HepG2 (cell line): ENCODE measurements at regions not wholly inside any gene's neighbourhood (a gene's known extent, or its start where the extent isn't known, plus 50 kb on each side); places are given as distances from the start of the nearest gene placed in this dataset.

Source experiments
- ATAC-seq: fragments of 200-7000 bp; cut with Tn5 transposase; 3 replicates; pipeline ENCODE4 v1.9.1; 2020; ENCODE audit warnings: mild to moderate bottlenecking, moderate library complexity
- BruUV-seq: library from RNA; stranded (reverse); fragments of 400-500 nt; replicated peaks from 2 replicates; lab custom pipeline; 2021; lab: Mats Ljungman, UMichigan
- CTCF ChIA-PET: fragments of 300-600 bp; formaldehyde crosslinking; extraction: SDS; loops from one replicate; lab custom pipeline; 2021; ENCODE audit warnings: low total read pairs, inconsistent platforms, low intra/inter-chr PET ratio; lab: Yijun Ruan, JAX
- POLR2A ChIA-PET: fragments of 350-600 bp; sonication (Branson Sonifier 250); formaldehyde crosslinking; loops from one replicate; lab custom pipeline; 2020; ENCODE audit warnings: antibody characterized with exemption, inconsistent platforms; lab: Yijun Ruan, JAX
- DNase-seq: peaks from one replicate; pipeline ENCODE4 v3.0.0-alpha.2; 2015; ENCODE audit warnings: low spot score
- FAIRE-seq: peaks from 3 replicates; lab custom pipeline; 2011; peaks lifted over from hg19 to GRCh38; lab: Jason Lieb, UNC
- H2AFZ ChIP-seq: one replicate; pipeline ENCODE4 v1.6.1; 2011; ENCODE audit warnings: low read length, inconsistent platforms
- H3K27ac ChIP-seq: fragments of 300-600 bp; 3 replicates; pipeline ENCODE4 v1.8.0; 2011; ENCODE audit warnings: mixed run types, mild to moderate bottlenecking, mixed read lengths, low read length, inconsistent platforms; ENCODE audit not compliant: insufficient read depth; ENCODE audit errors: extremely low read length
- H3K27me3 ChIP-seq, 2 experiments: fragments of 200-600 bp in 1 of 2; 2 replicates in 1 of 2; 3 replicates in 1 of 2; pipeline versions ENCODE4 v1.6.0 to v1.8.0; 2011; ENCODE audit warnings: low read length in 2 of 2, mild to moderate bottlenecking in 2 of 2, moderate library complexity in 2 of 2, inconsistent platforms in 1 of 2; ENCODE audit not compliant: insufficient read depth in 2 of 2, control insufficient read depth in 1 of 2
- H3K36me3 ChIP-seq, 2 experiments: fragments of 200-600 bp in 1 of 2; replicated peaks in 1 of 2; 2 replicates in 1 of 2; 3 replicates in 1 of 2; pipeline versions ENCODE4 v1.5.1 to v1.8.0; 2011; ENCODE audit warnings: low read length in 2 of 2, inconsistent platforms in 1 of 2; ENCODE audit not compliant: insufficient read depth in 2 of 2, control insufficient read depth in 1 of 2
- H3K4me1 ChIP-seq: 2 replicates; pipeline ENCODE4 v1.5.1; 2012; ENCODE audit warnings: low read length, inconsistent platforms; ENCODE audit not compliant: insufficient read depth
- H3K4me2 ChIP-seq: 2 replicates; pipeline ENCODE4 v1.6.0; 2011; ENCODE audit warnings: low read depth, low read length, inconsistent platforms
- H3K4me3 ChIP-seq, 3 experiments: fragments of 200-600 bp in 1 of 3; sonication (generic), shearing (Covaris generic) in 1 of 3; replicated peaks in 1 of 3; 2 replicates each; pipeline ENCODE4 v1.5.1; 2011 to 2016; ENCODE audit warnings: low read length in 3 of 3, inconsistent platforms in 2 of 3, low read depth in 2 of 3, mild to moderate bottlenecking in 2 of 3, control low read depth in 1 of 3, mixed read lengths in 1 of 3; ENCODE audit not compliant: insufficient read depth in 1 of 3
- H3K79me2 ChIP-seq: one replicate; pipeline ENCODE4 v1.6.1; 2011; ENCODE audit warnings: low read length, inconsistent platforms; ENCODE audit not compliant: insufficient read depth
- H3K9ac ChIP-seq: 2 replicates; pipeline ENCODE4 v1.6.0; 2011; ENCODE audit warnings: mild to moderate bottlenecking, low read depth, low read length, inconsistent platforms; ENCODE audit not compliant: insufficient read depth
- H3K9me3 ChIP-seq: 2 replicates; pipeline ENCODE4 v1.5.1; 2012; ENCODE audit warnings: mild to moderate bottlenecking, low read length
- H4K20me1 ChIP-seq: 2 replicates; pipeline ENCODE4 v1.6.0; 2011; ENCODE audit warnings: inconsistent platforms, mild to moderate bottlenecking, low read length, moderate library complexity; ENCODE audit not compliant: insufficient read depth
- HNF4A ChIP-seq: sonication (generic); formaldehyde crosslinking; IDR thresholded peaks from 2 replicates; pipeline ENCODE4 v1.4.0; 2020; ENCODE audit warnings: missing genetic modification reagents
- ISX ChIP-seq: sonication (generic); formaldehyde crosslinking; conservative IDR thresholded peaks from 2 replicates; pipeline ENCODE4 v1.5.0; 2020; ENCODE audit warnings: missing genetic modification reagents
- NFYB ChIP-seq: sonication (generic); formaldehyde crosslinking; IDR thresholded peaks from 2 replicates; pipeline ENCODE4 v1.4.0; 2020; ENCODE audit warnings: missing genetic modification reagents
- ONECUT2 ChIP-seq: sonication (generic); formaldehyde crosslinking; IDR thresholded peaks from 2 replicates; pipeline ENCODE4 v1.4.0; 2020; ENCODE audit warnings: missing genetic modification reagents
- POLR2A ChIP-seq, 2 experiments: IDR thresholded peaks; 2 replicates each; pipeline ENCODE4 v1.6.1; 2011; ENCODE audit warnings: low read depth in 2 of 2, low read length in 2 of 2, mild to moderate bottlenecking in 1 of 2, moderate library complexity in 1 of 2; ENCODE audit not compliant: insufficient read depth in 1 of 2
- POLR2AphosphoS5 ChIP-seq: IDR thresholded peaks from 2 replicates; pipeline ENCODE4 v1.6.1; 2012; ENCODE audit warnings: low read depth, low read length
- RCOR2 ChIP-seq: IDR thresholded peaks from 2 replicates; pipeline ENCODE4 v1.6.1; 2016; ENCODE audit warnings: missing biosample characterization, missing genetic modification reagents
- TSC22D2 ChIP-seq: sonication (generic); formaldehyde crosslinking; IDR thresholded peaks from 2 replicates; pipeline ENCODE4 v1.5.1; 2020; ENCODE audit warnings: missing genetic modification reagents, mild to moderate bottlenecking, borderline replicate concordance
- ZC3H4 ChIP-seq: sonication (generic); formaldehyde crosslinking; IDR thresholded peaks from 2 replicates; pipeline ENCODE4 v1.4.0; 2020; ENCODE audit warnings: missing genetic modification reagents, borderline replicate concordance
- ZNF678 ChIP-seq: sonication (generic); formaldehyde crosslinking; IDR thresholded peaks from 2 replicates; pipeline ENCODE4 v1.4.0; 2020; ENCODE audit warnings: mild to moderate bottlenecking, missing genetic modification reagents
- ZNF790 ChIP-seq: sonication (generic); formaldehyde crosslinking; IDR thresholded peaks from 2 replicates; pipeline ENCODE4 v1.8.0; 2022; ENCODE audit warnings: missing genetic modification reagents, mild to moderate bottlenecking, borderline replicate concordance
- WGBS: methylation state at CpG from one replicate; pipeline ENCODE4 v1.1.6; 2017; ENCODE audit warnings: low lambda C conversion rate; 5-methylcytosine and 5-hydroxymethylcytosine counted together
- in situ Hi-C: cut with HindIII; loops from 2 replicates; pipeline ENCODE4 v1.10.0; 2017; ENCODE audit warnings: low pct_unique_long_range_greater_than_20kb; ENCODE audit not compliant: extremely low pct_ligation_motif_present
- intact Hi-C: fragments of 100-400 bp; cut with micrococcal nuclease; formaldehyde crosslinking; loops from one replicate; pipeline ENCODE4 v1.10.0; 2022; ENCODE audit not compliant: unreplicated experiment
- TF ChIP-seq, protein P1 (sequence below): sonication (generic); formaldehyde crosslinking; IDR thresholded peaks from 2 replicates; pipeline ENCODE4 v1.5.1; 2020; ENCODE audit warnings: mild to moderate bottlenecking, missing genetic modification reagents, borderline replicate concordance
- TF ChIP-seq, protein P2 (sequence below): sonication (generic); formaldehyde crosslinking; IDR thresholded peaks from 2 replicates; pipeline ENCODE4 v1.4.0; 2020; ENCODE audit warnings: missing genetic modification reagents

DNA sequence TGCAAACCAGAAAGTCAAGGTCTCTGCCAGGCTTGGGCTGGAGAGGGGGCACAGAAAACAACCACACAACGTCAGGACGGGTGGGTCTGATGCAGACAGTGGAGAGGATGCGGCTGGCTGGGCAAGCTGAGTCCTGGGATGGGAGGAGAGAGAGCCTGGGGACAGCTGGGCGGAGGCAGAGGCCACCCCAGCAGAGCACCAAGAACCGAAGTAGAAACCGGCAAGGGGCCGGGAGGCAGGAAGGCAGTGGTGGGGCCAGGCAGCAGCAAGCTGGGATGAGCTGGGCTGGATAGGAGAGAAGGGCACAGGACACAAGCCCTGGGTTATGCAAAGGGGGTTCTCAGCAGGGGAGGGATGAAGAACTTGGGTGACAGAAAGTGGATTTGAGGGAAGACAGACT lies 188.2 kb downstream of the SHANK2 start:
- Histone ChIP-seq H3K27me3 (no peaks in the 10 kb centered on the region), H3K79me2 (no peaks in the 10 kb centered on the region), H3K9ac (no peak overlapping the region), H3K4me3 (no peak overlapping the region), H3K4me2 (no peak overlapping the region), H2AFZ (no peak overlapping the region), H3K36me3 (peaks cover 8 to 37% of the 10 kb centered on the region in 2 experiments; a peak in 4 of 5 replicates), H4K20me1 (peaks cover 6% of the 10 kb centered on the region), H3K27ac (no peak overlapping the region), H3K9me3 (no peaks in the 10 kb centered on the region), H3K4me1 (no peaks in the 10 kb centered on the region)
- intact Hi-C loops (no loop called here), in situ Hi-C loops (no loop called here)
- TF ChIP-seq ONECUT2 (CRISPR knock-in tag) (no peak), POLR2A (IDR thresholded peaks at IDR 0.05; ENCODE audit: insufficient read depth in 1 of 2, low read depth in 2 of 2, low read length in 2 of 2) (no peak), ZNF790 (CRISPR knock-in tag) (no peak), POLR2AphosphoS5 (no peak), ZC3H4 (CRISPR knock-in tag) (no peak), TSC22D2 (CRISPR knock-in tag) (no peak), ZNF678 (CRISPR knock-in tag) (no peak), RCOR2 (CRISPR knock-in tag) (no peak), NFYB (no peak), HNF4A (no peak), ISX (CRISPR knock-in tag) (no peak)
- TF ChIP-seq, protein P1, sequence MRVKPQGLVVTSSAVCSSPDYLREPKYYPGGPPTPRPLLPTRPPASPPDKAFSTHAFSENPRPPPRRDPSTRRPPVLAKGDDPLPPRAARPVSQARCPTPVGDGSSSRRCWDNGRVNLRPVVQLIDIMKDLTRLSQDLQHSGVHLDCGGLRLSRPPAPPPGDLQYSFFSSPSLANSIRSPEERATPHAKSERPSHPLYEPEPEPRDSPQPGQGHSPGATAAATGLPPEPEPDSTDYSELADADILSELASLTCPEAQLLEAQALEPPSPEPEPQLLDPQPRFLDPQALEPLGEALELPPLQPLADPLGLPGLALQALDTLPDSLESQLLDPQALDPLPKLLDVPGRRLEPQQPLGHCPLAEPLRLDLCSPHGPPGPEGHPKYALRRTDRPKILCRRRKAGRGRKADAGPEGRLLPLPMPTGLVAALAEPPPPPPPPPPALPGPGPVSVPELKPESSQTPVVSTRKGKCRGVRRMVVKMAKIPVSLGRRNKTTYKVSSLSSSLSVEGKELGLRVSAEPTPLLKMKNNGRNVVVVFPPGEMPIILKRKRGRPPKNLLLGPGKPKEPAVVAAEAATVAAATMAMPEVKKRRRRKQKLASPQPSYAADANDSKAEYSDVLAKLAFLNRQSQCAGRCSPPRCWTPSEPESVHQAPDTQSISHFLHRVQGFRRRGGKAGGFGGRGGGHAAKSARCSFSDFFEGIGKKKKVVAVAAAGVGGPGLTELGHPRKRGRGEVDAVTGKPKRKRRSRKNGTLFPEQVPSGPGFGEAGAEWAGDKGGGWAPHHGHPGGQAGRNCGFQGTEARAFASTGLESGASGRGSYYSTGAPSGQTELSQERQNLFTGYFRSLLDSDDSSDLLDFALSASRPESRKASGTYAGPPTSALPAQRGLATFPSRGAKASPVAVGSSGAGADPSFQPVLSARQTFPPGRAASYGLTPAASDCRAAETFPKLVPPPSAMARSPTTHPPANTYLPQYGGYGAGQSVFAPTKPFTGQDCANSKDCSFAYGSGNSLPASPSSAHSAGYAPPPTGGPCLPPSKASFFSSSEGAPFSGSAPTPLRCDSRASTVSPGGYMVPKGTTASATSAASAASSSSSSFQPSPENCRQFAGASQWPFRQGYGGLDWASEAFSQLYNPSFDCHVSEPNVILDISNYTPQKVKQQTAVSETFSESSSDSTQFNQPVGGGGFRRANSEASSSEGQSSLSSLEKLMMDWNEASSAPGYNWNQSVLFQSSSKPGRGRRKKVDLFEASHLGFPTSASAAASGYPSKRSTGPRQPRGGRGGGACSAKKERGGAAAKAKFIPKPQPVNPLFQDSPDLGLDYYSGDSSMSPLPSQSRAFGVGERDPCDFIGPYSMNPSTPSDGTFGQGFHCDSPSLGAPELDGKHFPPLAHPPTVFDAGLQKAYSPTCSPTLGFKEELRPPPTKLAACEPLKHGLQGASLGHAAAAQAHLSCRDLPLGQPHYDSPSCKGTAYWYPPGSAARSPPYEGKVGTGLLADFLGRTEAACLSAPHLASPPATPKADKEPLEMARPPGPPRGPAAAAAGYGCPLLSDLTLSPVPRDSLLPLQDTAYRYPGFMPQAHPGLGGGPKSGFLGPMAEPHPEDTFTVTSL (CRISPR knock-in tag): no peak
- TF ChIP-seq, protein P2, sequence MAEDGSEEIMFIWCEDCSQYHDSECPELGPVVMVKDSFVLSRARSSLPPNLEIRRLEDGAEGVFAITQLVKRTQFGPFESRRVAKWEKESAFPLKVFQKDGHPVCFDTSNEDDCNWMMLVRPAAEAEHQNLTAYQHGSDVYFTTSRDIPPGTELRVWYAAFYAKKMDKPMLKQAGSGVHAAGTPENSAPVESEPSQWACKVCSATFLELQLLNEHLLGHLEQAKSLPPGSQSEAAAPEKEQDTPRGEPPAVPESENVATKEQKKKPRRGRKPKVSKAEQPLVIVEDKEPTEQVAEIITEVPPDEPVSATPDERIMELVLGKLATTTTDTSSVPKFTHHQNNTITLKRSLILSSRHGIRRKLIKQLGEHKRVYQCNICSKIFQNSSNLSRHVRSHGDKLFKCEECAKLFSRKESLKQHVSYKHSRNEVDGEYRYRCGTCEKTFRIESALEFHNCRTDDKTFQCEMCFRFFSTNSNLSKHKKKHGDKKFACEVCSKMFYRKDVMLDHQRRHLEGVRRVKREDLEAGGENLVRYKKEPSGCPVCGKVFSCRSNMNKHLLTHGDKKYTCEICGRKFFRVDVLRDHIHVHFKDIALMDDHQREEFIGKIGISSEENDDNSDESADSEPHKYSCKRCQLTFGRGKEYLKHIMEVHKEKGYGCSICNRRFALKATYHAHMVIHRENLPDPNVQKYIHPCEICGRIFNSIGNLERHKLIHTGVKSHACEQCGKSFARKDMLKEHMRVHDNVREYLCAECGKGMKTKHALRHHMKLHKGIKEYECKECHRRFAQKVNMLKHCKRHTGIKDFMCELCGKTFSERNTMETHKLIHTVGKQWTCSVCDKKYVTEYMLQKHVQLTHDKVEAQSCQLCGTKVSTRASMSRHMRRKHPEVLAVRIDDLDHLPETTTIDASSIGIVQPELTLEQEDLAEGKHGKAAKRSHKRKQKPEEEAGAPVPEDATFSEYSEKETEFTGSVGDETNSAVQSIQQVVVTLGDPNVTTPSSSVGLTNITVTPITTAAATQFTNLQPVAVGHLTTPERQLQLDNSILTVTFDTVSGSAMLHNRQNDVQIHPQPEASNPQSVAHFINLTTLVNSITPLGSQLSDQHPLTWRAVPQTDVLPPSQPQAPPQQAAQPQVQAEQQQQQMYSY (CRISPR knock-in tag): no peak
- no peak for FAIRE-seq
- BruUV-seq: no TSS peak
- 98% methylated on average over 7 of the region's 7 CpGs for WGBS
- ChIA-PET CTCF (no interaction called here), POLR2A (no interaction called here)
- no peak for ATAC-seq
- DNase-seq: no peak
